ENCODE measurements at regions not wholly inside any gene's neighbourhood (a gene's known extent, or its start where the extent isn't known, plus 50 kb on each side); places are given as distances from the start of the nearest gene placed in this dataset.

DNA sequence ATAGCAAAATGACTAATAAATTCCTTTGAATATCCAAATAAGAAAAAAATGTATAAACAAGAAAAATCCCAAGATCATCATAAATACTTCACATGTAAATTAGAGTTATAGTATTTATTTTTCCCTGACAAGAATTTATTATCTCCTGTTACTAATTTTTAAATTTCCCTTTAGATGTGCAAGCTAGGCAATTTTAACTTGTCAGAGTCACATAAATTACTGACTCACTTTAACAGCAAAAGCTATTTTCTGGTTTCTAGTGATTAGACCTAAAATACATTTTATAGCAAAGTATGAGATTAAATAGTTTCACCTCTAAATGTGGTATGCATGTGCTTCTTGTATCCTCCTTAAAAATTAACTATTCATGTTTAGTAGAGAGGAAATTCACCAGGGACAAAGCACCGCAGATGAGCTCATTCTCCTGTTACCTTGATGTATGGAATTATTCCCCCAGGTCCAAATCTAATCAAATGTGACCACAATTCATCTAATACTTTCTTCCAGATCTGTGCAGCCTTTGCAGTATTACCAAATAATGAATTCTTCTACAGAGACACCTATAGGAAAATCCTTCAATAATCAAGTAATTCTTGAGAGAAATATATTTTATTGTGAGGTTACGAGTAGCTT lies 621.2 kb downstream of the DNAJB9 start:
- no peaks in the 10 kb centered on the region for H3K27me3 ChIP-seq
- no peak for DNase-seq
- ATAC-seq: no peak
- no peaks in the 10 kb centered on the region for H3K4me1 ChIP-seq
- in situ Hi-C loops (cut with MboI; ENCODE audit: low sequenced_read_pairs in 4 of 4): no loop called here
- TF ChIP-seq, protein P1, sequence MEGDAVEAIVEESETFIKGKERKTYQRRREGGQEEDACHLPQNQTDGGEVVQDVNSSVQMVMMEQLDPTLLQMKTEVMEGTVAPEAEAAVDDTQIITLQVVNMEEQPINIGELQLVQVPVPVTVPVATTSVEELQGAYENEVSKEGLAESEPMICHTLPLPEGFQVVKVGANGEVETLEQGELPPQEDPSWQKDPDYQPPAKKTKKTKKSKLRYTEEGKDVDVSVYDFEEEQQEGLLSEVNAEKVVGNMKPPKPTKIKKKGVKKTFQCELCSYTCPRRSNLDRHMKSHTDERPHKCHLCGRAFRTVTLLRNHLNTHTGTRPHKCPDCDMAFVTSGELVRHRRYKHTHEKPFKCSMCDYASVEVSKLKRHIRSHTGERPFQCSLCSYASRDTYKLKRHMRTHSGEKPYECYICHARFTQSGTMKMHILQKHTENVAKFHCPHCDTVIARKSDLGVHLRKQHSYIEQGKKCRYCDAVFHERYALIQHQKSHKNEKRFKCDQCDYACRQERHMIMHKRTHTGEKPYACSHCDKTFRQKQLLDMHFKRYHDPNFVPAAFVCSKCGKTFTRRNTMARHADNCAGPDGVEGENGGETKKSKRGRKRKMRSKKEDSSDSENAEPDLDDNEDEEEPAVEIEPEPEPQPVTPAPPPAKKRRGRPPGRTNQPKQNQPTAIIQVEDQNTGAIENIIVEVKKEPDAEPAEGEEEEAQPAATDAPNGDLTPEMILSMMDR (IDR thresholded peaks at IDR 0.05 in 4 of 5, conservative IDR thresholded peaks at IDR 0.05 in 1 of 5): no peak
- no peak for TF ChIP-seq POLR2A (IDR thresholded peaks at IDR 0.05)
- H3K4me3 ChIP-seq: no peak overlapping the region
- intact Hi-C loops (cut with DNase I; ENCODE audit: low total_unique reads): no loop called here
- H3K36me3 ChIP-seq: no peaks in the 10 kb centered on the region
- no peak overlapping the region for H3K27ac ChIP-seq
- H3K9me3 ChIP-seq: no peaks in the 10 kb centered on the region

DNA sequence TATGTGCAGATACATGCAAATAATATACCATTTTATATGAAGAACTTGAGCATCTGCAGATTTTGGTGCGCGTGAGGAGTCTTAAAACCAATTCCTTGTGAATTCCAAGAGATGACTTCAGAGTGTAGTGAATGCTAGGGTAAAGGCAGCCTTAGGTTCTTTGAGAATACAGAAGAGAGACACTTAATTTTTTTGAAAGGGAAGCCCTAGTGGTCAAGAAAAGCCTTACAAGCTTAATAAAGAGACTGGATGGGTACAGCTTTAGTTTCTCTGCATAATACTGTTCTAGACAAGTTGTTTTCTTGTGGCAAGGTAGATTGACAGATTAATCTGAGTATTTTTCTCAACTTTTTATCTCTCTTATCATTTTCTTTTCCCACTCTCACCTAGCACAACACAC lies 636.5 kb downstream of the DNAJB9 start:
- TF ChIP-seq, protein P1 (IDR thresholded peaks at IDR 0.05 in 4 of 5, conservative IDR thresholded peaks at IDR 0.05 in 1 of 5): no peak
- TF ChIP-seq POLR2A (IDR thresholded peaks at IDR 0.05): no peak
- Histone ChIP-seq H3K4me1 (no peaks in the 10 kb centered on the region), H3K9me3 (no peaks in the 10 kb centered on the region), H3K27me3 (no peaks in the 10 kb centered on the region), H3K36me3 (no peaks in the 10 kb centered on the region), H3K4me3 (no peak overlapping the region), H3K27ac (no peak overlapping the region)
- no peak for DNase-seq
- in situ Hi-C loops (cut with MboI; ENCODE audit: low sequenced_read_pairs in 4 of 4) (no loop called here), intact Hi-C loops (cut with DNase I; ENCODE audit: low total_unique reads) (no loop called here)
- no peak for ATAC-seq

DNA sequence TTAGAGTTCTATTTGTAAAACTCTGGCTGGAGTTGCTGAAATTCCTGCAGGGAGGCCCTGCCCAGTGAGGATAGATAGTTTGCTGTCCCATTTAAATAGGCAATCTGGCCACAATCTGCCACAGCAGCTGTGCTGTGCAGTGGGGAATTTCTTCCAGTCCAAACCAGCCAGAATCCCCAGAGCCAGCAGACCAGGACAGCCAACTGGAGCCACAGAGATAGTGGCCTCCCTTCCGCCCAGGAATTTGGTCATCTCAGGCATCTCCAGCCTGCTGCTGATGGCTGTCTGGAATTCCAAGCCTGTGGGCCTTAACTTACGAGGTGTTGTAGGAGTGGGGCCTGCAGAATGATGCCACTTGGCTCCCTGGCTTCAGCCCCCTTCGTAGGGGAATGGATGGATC lies 643.4 kb downstream of the DNAJB9 start:
- DNase-seq (no peak), ATAC-seq (no peak)
- intact Hi-C loops (cut with DNase I; ENCODE audit: low total_unique reads) (no loop called here), in situ Hi-C loops (cut with MboI; ENCODE audit: low sequenced_read_pairs in 4 of 4) (no loop called here)
- no peaks in the 10 kb centered on the region for H3K4me1 ChIP-seq
- no peaks in the 10 kb centered on the region for H3K27me3 ChIP-seq
- H3K9me3 ChIP-seq: no peaks in the 10 kb centered on the region
- no peak for TF ChIP-seq POLR2A (IDR thresholded peaks at IDR 0.05)
- TF ChIP-seq, protein P1 (IDR thresholded peaks at IDR 0.05 in 4 of 5, conservative IDR thresholded peaks at IDR 0.05 in 1 of 5): no peak
- no peaks in the 10 kb centered on the region for H3K36me3 ChIP-seq
- H3K27ac ChIP-seq: no peak overlapping the region
- H3K4me3 ChIP-seq: no peak overlapping the region

DNA sequence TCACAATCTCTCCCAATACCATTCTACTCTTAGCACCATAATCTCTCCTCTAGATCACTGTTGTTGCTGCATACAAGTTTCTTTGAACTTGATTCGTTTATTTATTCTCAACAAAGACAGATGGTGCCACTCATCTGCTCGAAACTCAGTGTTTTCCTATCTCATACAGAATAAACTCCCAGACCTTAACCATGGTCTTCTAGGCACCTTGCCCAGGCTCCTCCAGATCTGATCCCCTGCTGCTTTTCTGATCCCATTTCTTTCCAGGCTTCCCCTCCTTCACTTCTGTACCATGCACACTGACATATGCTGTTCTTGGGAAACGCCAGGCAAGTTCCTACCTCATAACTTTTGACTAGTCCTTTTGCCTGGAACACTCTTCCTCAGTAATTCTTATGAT lies 645.7 kb downstream of the DNAJB9 start:
- Histone ChIP-seq H3K4me3 (no peak overlapping the region), H3K9me3 (no peaks in the 10 kb centered on the region), H3K4me1 (no peaks in the 10 kb centered on the region), H3K36me3 (no peaks in the 10 kb centered on the region), H3K27ac (no peak overlapping the region), H3K27me3 (no peaks in the 10 kb centered on the region)
- TF ChIP-seq, protein P1 (IDR thresholded peaks at IDR 0.05 in 4 of 5, conservative IDR thresholded peaks at IDR 0.05 in 1 of 5): no peak
- no peak for TF ChIP-seq POLR2A (IDR thresholded peaks at IDR 0.05)
- in situ Hi-C loops (cut with MboI; ENCODE audit: low sequenced_read_pairs in 4 of 4): no loop called here
- ATAC-seq (no peak), DNase-seq (no peak)
- intact Hi-C loops (cut with DNase I; ENCODE audit: low total_unique reads): no loop called here

DNA sequence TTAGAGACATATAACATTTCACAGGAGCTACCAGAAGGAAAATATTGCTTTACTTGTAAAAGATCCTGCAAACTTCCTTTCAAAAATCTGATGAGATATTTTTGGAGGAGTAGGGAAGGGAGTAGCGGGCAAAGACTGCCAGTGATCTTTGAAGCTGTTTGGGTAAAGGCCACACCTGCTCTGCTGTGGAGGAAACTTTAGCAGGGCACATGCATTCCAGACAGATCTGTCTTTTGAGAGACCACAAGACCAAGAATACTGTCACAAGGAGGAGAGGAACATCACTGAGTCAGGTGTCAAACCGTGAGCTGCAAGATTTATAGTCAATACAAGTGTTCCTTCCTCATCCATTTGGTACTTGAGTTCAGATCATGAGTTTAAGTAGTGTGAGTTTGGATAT lies 654.4 kb downstream of the DNAJB9 start:
- Histone ChIP-seq H3K4me1 (no peaks in the 10 kb centered on the region), H3K27me3 (no peaks in the 10 kb centered on the region), H3K27ac (no peak overlapping the region), H3K9me3 (no peaks in the 10 kb centered on the region), H3K4me3 (no peak overlapping the region), H3K36me3 (no peaks in the 10 kb centered on the region)
- in situ Hi-C loops (cut with MboI; ENCODE audit: low sequenced_read_pairs in 4 of 4): no loop called here
- no peak for DNase-seq
- intact Hi-C loops (cut with DNase I; ENCODE audit: low total_unique reads): no loop called here
- ATAC-seq: no peak
- TF ChIP-seq POLR2A (IDR thresholded peaks at IDR 0.05): no peak
- TF ChIP-seq, protein P1 (IDR thresholded peaks at IDR 0.05 in 4 of 5, conservative IDR thresholded peaks at IDR 0.05 in 1 of 5): no peak
